Stomach (tissue), 4 donors: ENCODE measurements at regions not wholly inside any gene's neighbourhood (a gene's known extent, or its start where the extent isn't known, plus 50 kb on each side); places are given as distances from the start of the nearest gene placed in this dataset.

Experiments used
- CTCF ChIP-seq, 7 experiments: fragments of 450-650 bp in 4 of 7; fragments of 200-600 bp in 3 of 7; sonication (generic) in 3 of 7; IDR thresholded peaks; one replicate each; pipeline ENCODE4 v1.5.1; 2016 to 2019; ENCODE audit warnings: antibody characterized with exemption in 7 of 7, control low read depth in 2 of 7, mild to moderate bottlenecking in 1 of 7
- POLR2A ChIP-seq, 4 donors: fragments of 450-650 bp; IDR thresholded peaks; one replicate each; pipeline ENCODE4 v1.6.1; 2016; ENCODE audit warnings: antibody characterized with exemption in 4 of 4, control low read depth in 2 of 4, mild to moderate bottlenecking in 1 of 4, moderate library complexity in 1 of 4
- POLR2AphosphoS5 ChIP-seq, 3 donors: sonication (generic); formaldehyde crosslinking; IDR thresholded peaks; one replicate each; pipeline ENCODE4 v1.6.1; 2016; ENCODE audit warnings: antibody characterized with exemption in 3 of 3

DNA sequence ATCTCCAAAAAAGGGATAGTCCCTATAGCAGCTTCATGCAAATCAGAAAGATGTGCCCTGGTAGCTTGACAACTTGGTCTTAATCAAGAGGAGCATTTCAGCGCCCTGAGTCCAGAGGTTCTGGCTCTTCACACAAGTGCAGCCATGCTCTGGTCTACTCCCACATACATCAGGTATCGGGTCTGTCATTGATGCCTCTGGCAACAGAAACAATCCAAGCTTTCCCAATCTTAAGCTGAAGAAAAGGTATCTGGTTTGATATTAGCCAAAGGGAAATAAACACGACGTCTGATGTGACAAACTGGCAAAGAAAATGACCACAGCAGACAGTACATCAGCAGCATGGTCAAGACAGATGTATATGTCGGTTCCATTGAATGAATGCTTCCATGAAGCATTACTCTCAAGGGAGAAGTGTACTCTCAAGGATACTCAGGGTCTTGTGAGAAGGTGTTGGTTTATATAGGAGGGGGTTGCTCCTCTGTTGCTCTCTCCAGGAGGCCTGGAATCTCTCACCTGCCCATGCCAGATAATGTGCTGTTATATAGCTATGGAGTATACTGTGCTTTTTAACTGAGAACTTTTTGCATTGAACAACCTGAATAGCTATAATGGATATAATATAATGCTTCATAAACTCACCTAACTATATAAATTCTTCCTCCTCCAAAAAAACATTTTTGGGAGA is 879.6 kb upstream of the PCDH10 start:
- TF ChIP-seq POLR2A (IDR thresholded peaks at IDR 0.05) (no peak), CTCF (IDR thresholded peaks at IDR 0.05) (no peak), POLR2AphosphoS5 (IDR thresholded peaks at IDR 0.05) (no peak)
